NOMO-1 (cell line): ENCODE measurements at regions not wholly inside any gene's neighbourhood (a gene's known extent, or its start where the extent isn't known, plus 50 kb on each side); places are given as distances from the start of the nearest gene placed in this dataset.

ENCODE experiments used
- DNase-seq, 2 experiments: peaks; one replicate each; lab custom pipeline; 2025; ENCODE audit not compliant: unreplicated experiment in 2 of 2; lab: John Stamatoyannopoulos, UW

GRCh38 chr14:80146941-80147340, 64.4 kb downstream of the DIO2 start:
- no peak for DNase-seq

- no peak for DNase-seq
Measured at GRCh38 chr14:80136358-80136757, 74.9 kb downstream of the DIO2 start.

- DNase-seq = no peak
Measured at GRCh38 chr14:80135305-80136088, 75.8 kb downstream of the DIO2 start.

- no peak for DNase-seq
Measured at GRCh38 chr14:80134321-80134720, 77.0 kb downstream of the DIO2 start.

GRCh38 chr14:80133457-80133856, 77.8 kb downstream of the DIO2 start:
- no peak for DNase-seq

GRCh38 chr14:80127466-80127865, 83.8 kb downstream of the DIO2 start:
- DNase-seq = no peak

GRCh38 chr14:80124794-80125193, 86.5 kb downstream of the DIO2 start:
- no peak for DNase-seq

GRCh38 chr14:80117876-80118275, 93.4 kb downstream of the DIO2 start:
- no peak for DNase-seq

GRCh38 chr14:80116157-80116556, 95.1 kb downstream of the DIO2 start:
- DNase-seq = no peak

- no peak for DNase-seq
Measured at GRCh38 chr14:80110721-80111120, 100.6 kb downstream of the DIO2 start.

GRCh38 chr14:80109055-80109454, 102.2 kb downstream of the DIO2 start:
- DNase-seq = no peak

- no peak for DNase-seq
Measured at GRCh38 chr14:80108430-80108829, 102.9 kb downstream of the DIO2 start.

GRCh38 chr14:80105488-80105994, 105.8 kb downstream of the DIO2 start:
- DNase-seq = no peak

- DNase-seq = no peak
Measured at GRCh38 chr14:80101835-80102234, 109.5 kb downstream of the DIO2 start.

- no peak for DNase-seq
Measured at GRCh38 chr14:80100681-80101080, 110.6 kb downstream of the DIO2 start.

GRCh38 chr14:80095623-80096022, 115.7 kb downstream of the DIO2 start:
- DNase-seq = no peak

- no peak for DNase-seq
Measured at GRCh38 chr14:80087411-80087810, 123.9 kb downstream of the DIO2 start.

GRCh38 chr14:80084196-80084595, 127.1 kb downstream of the DIO2 start:
- no peak for DNase-seq

- no peak for DNase-seq
Measured at GRCh38 chr14:80080601-80081000, 130.7 kb downstream of the DIO2 start.

GRCh38 chr14:80078501-80078900, 132.8 kb downstream of the DIO2 start:
- no peak for DNase-seq

GRCh38 chr14:80077262-80077661, 134.0 kb downstream of the DIO2 start:
- no peak for DNase-seq

- no peak for DNase-seq
Measured at GRCh38 chr14:80074900-80075574, 136.3 kb downstream of the DIO2 start.
